ENCODE measurements at regions not wholly inside any gene's neighbourhood (a gene's known extent, or its start where the extent isn't known, plus 50 kb on each side); places are given as distances from the start of the nearest gene placed in this dataset.
A peak's percentile ranks its signal among the peaks of the same experiment; 100 is the strongest.

- TF ChIP-seq E2F6 (IDR thresholded peaks at IDR 0.05): peak; percentile 26
- TF ChIP-seq CTBP2 (IDR thresholded peaks at IDR 0.05; ENCODE audit: borderline replicate concordance, insufficient read depth, insufficient read length, low read length): peak; percentile 56
- TF ChIP-seq SIRT6 (IDR thresholded peaks at IDR 0.05; ENCODE audit: low read length): no peak
- TF ChIP-seq CHD2 (IDR thresholded peaks at IDR 0.05; ENCODE audit: low read length): no peak
Measured at GRCh38 chr12:126191031-126191891, 1126.0 kb downstream of the AACS start (continued).
